HepG2 (cell line): ENCODE measurements at regions not wholly inside any gene's neighbourhood (a gene's known extent, or its start where the extent isn't known, plus 50 kb on each side); places are given as distances from the start of the nearest gene placed in this dataset.

Experiments used
- ATAC-seq: fragments of 200-7000 bp; cut with Tn5 transposase; 3 replicates; pipeline ENCODE4 v1.9.1; 2020; ENCODE audit warnings: mild to moderate bottlenecking, moderate library complexity
- BruUV-seq: library from RNA; stranded (reverse); fragments of 400-500 nt; replicated peaks from 2 replicates; lab custom pipeline; 2021; lab: Mats Ljungman, UMichigan
- CTCF ChIA-PET: fragments of 300-600 bp; formaldehyde crosslinking; extraction: SDS; loops from one replicate; lab custom pipeline; 2021; ENCODE audit warnings: low total read pairs, inconsistent platforms, low intra/inter-chr PET ratio; lab: Yijun Ruan, JAX
- POLR2A ChIA-PET: fragments of 350-600 bp; sonication (Branson Sonifier 250); formaldehyde crosslinking; loops from one replicate; lab custom pipeline; 2020; ENCODE audit warnings: antibody characterized with exemption, inconsistent platforms; lab: Yijun Ruan, JAX
- DNase-seq: peaks from one replicate; pipeline ENCODE4 v3.0.0-alpha.2; 2015; ENCODE audit warnings: low spot score
- FAIRE-seq: peaks from 3 replicates; lab custom pipeline; 2011; peaks lifted over from hg19 to GRCh38; lab: Jason Lieb, UNC
- H2AFZ ChIP-seq: one replicate; pipeline ENCODE4 v1.6.1; 2011; ENCODE audit warnings: low read length, inconsistent platforms
- H3K27ac ChIP-seq: fragments of 300-600 bp; 3 replicates; pipeline ENCODE4 v1.8.0; 2011; ENCODE audit warnings: mixed run types, mild to moderate bottlenecking, mixed read lengths, low read length, inconsistent platforms; ENCODE audit not compliant: insufficient read depth; ENCODE audit errors: extremely low read length
- H3K27me3 ChIP-seq, 2 experiments: fragments of 200-600 bp in 1 of 2; 2 replicates in 1 of 2; 3 replicates in 1 of 2; pipeline versions ENCODE4 v1.6.0 to v1.8.0; 2011; ENCODE audit warnings: low read length in 2 of 2, mild to moderate bottlenecking in 2 of 2, moderate library complexity in 2 of 2, inconsistent platforms in 1 of 2; ENCODE audit not compliant: insufficient read depth in 2 of 2, control insufficient read depth in 1 of 2
- H3K36me3 ChIP-seq, 2 experiments: fragments of 200-600 bp in 1 of 2; replicated peaks in 1 of 2; 2 replicates in 1 of 2; 3 replicates in 1 of 2; pipeline versions ENCODE4 v1.5.1 to v1.8.0; 2011; ENCODE audit warnings: low read length in 2 of 2, inconsistent platforms in 1 of 2; ENCODE audit not compliant: insufficient read depth in 2 of 2, control insufficient read depth in 1 of 2
- H3K4me1 ChIP-seq: 2 replicates; pipeline ENCODE4 v1.5.1; 2012; ENCODE audit warnings: low read length, inconsistent platforms; ENCODE audit not compliant: insufficient read depth
- H3K4me2 ChIP-seq: 2 replicates; pipeline ENCODE4 v1.6.0; 2011; ENCODE audit warnings: low read depth, low read length, inconsistent platforms
- H3K4me3 ChIP-seq, 3 experiments: fragments of 200-600 bp in 1 of 3; sonication (generic), shearing (Covaris generic) in 1 of 3; replicated peaks in 1 of 3; 2 replicates each; pipeline ENCODE4 v1.5.1; 2011 to 2016; ENCODE audit warnings: low read length in 3 of 3, inconsistent platforms in 2 of 3, low read depth in 2 of 3, mild to moderate bottlenecking in 2 of 3, control low read depth in 1 of 3, mixed read lengths in 1 of 3; ENCODE audit not compliant: insufficient read depth in 1 of 3
- H3K79me2 ChIP-seq: one replicate; pipeline ENCODE4 v1.6.1; 2011; ENCODE audit warnings: low read length, inconsistent platforms; ENCODE audit not compliant: insufficient read depth
- H3K9ac ChIP-seq: 2 replicates; pipeline ENCODE4 v1.6.0; 2011; ENCODE audit warnings: mild to moderate bottlenecking, low read depth, low read length, inconsistent platforms; ENCODE audit not compliant: insufficient read depth
- H3K9me3 ChIP-seq: 2 replicates; pipeline ENCODE4 v1.5.1; 2012; ENCODE audit warnings: mild to moderate bottlenecking, low read length
- H4K20me1 ChIP-seq: 2 replicates; pipeline ENCODE4 v1.6.0; 2011; ENCODE audit warnings: inconsistent platforms, mild to moderate bottlenecking, low read length, moderate library complexity; ENCODE audit not compliant: insufficient read depth
- CAMTA2 ChIP-seq: sonication (generic); formaldehyde crosslinking; IDR thresholded peaks from 2 replicates; pipeline ENCODE4 v1.4.0; 2020; ENCODE audit warnings: mild to moderate bottlenecking, missing genetic modification reagents, borderline replicate concordance
- FIP1L1 ChIP-seq: fragments of 200-400 bp; formaldehyde crosslinking; IDR thresholded peaks from 2 replicates; pipeline ENCODE4 v1.6.1; 2018; ENCODE audit warnings: low read depth, mild to moderate bottlenecking, low read length, moderate library complexity, borderline replicate concordance; ENCODE audit not compliant: insufficient read depth
- HDAC1 ChIP-seq: sonication (generic); formaldehyde crosslinking; IDR thresholded peaks from 2 replicates; pipeline ENCODE4 v1.5.1; 2020; ENCODE audit warnings: mild to moderate bottlenecking, missing genetic modification reagents
- NFKBIZ ChIP-seq: IDR thresholded peaks from 2 replicates; pipeline ENCODE4 v1.6.1; 2018; ENCODE audit warnings: missing genetic modification reagents, missing compliant biosample characterization
- SRY ChIP-seq: sonication (generic); formaldehyde crosslinking; IDR thresholded peaks from 2 replicates; pipeline ENCODE4 v1.8.0; 2022; ENCODE audit warnings: mild to moderate bottlenecking, missing genetic modification reagents
- TRIM24 ChIP-seq: sonication (generic); formaldehyde crosslinking; IDR thresholded peaks from 2 replicates; pipeline ENCODE4 v1.8.0; 2022; ENCODE audit warnings: mild to moderate bottlenecking, missing genetic modification reagents
- ZKSCAN8 ChIP-seq: IDR thresholded peaks from 2 replicates; pipeline ENCODE4 v1.6.1; 2016; ENCODE audit warnings: borderline replicate concordance, missing genetic modification reagents, missing compliant biosample characterization
- ZNF292 ChIP-seq: sonication (generic); formaldehyde crosslinking; IDR thresholded peaks from 2 replicates; pipeline ENCODE4 v1.8.1; 2022; ENCODE audit warnings: mild to moderate bottlenecking, low read depth, missing genetic modification reagents, borderline replicate concordance
- ZNF614 ChIP-seq: IDR thresholded peaks from 2 replicates; pipeline ENCODE4 v1.6.1; 2018; ENCODE audit warnings: missing biosample characterization, missing genetic modification reagents, inconsistent platforms, borderline replicate concordance
- ZNF709 ChIP-seq: sonication (generic); formaldehyde crosslinking; IDR thresholded peaks from 2 replicates; pipeline ENCODE4 v1.5.0; 2020; ENCODE audit warnings: mild to moderate bottlenecking, missing genetic modification reagents
- ZSCAN20 ChIP-seq: sonication (generic); formaldehyde crosslinking; IDR thresholded peaks from 2 replicates; pipeline ENCODE4 v1.4.0; 2020; ENCODE audit warnings: missing genetic modification reagents, mild to moderate bottlenecking, borderline replicate concordance
- WGBS: methylation state at CpG from one replicate; pipeline ENCODE4 v1.1.6; 2017; ENCODE audit warnings: low lambda C conversion rate; 5-methylcytosine and 5-hydroxymethylcytosine counted together
- in situ Hi-C: cut with HindIII; loops from 2 replicates; pipeline ENCODE4 v1.10.0; 2017; ENCODE audit warnings: low pct_unique_long_range_greater_than_20kb; ENCODE audit not compliant: extremely low pct_ligation_motif_present
- intact Hi-C: fragments of 100-400 bp; cut with micrococcal nuclease; formaldehyde crosslinking; loops from one replicate; pipeline ENCODE4 v1.10.0; 2022; ENCODE audit not compliant: unreplicated experiment
- TF ChIP-seq, protein P1 (sequence below): sonication (generic); formaldehyde crosslinking; IDR thresholded peaks from 2 replicates; pipeline ENCODE4 v1.4.0; 2020; ENCODE audit warnings: missing genetic modification reagents
- TF ChIP-seq, protein P2 (sequence below): sonication (generic); formaldehyde crosslinking; IDR thresholded peaks from 2 replicates; pipeline ENCODE4 v1.8.0; 2022; ENCODE audit warnings: mild to moderate bottlenecking, missing genetic modification reagents
- TF ChIP-seq, protein P3 (sequence below): IDR thresholded peaks from 2 replicates; pipeline ENCODE4 v1.6.1; 2016; ENCODE audit warnings: missing compliant biosample characterization, missing genetic modification reagents, borderline replicate concordance

DNA sequence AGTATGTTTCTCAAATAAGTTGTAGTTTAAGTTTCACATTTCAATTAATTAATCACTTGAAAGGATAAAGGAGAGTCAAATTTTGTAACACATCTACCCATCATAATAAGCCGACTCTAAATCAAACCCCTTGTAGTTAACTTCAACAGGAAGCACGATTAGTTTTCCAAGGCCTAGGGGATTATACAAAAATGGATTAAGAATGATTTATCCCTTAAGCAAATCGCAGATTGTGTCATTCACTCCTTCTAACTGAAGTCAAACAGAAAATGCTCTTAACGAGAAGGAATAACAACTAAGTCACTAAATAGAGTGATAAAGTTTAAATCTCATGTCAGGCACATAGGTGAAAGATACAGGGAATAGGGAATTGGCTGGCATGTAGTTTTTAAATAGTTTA lies 792.8 kb downstream of the ZPLD1 start:
- H2AFZ ChIP-seq: no peak overlapping the region
- FAIRE-seq (no peak), DNase-seq (no peak), ATAC-seq (no peak)
- WGBS: 2% methylated on average over 4 of the region's 4 CpGs
- H3K79me2 ChIP-seq: no peaks in the 10 kb centered on the region
- no peak overlapping the region for H3K4me3 ChIP-seq
- H3K27me3 ChIP-seq: no peaks in the 10 kb centered on the region
- in situ Hi-C loops: no loop called here
- TF ChIP-seq TRIM24 (no peak), NFKBIZ (CRISPR knock-in tag) (no peak), ZKSCAN8 (no peak), ZNF614 (CRISPR knock-in tag) (no peak), ZNF709 (CRISPR knock-in tag) (no peak), FIP1L1 (no peak), CAMTA2 (CRISPR knock-in tag) (no peak), ZSCAN20 (CRISPR knock-in tag) (no peak), SRY (CRISPR knock-in tag) (no peak), ZNF292 (CRISPR knock-in tag) (no peak), HDAC1 (no peak)
- TF ChIP-seq, protein P1, sequence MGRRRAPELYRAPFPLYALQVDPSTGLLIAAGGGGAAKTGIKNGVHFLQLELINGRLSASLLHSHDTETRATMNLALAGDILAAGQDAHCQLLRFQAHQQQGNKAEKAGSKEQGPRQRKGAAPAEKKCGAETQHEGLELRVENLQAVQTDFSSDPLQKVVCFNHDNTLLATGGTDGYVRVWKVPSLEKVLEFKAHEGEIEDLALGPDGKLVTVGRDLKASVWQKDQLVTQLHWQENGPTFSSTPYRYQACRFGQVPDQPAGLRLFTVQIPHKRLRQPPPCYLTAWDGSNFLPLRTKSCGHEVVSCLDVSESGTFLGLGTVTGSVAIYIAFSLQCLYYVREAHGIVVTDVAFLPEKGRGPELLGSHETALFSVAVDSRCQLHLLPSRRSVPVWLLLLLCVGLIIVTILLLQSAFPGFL: no peak
- TF ChIP-seq, protein P2, sequence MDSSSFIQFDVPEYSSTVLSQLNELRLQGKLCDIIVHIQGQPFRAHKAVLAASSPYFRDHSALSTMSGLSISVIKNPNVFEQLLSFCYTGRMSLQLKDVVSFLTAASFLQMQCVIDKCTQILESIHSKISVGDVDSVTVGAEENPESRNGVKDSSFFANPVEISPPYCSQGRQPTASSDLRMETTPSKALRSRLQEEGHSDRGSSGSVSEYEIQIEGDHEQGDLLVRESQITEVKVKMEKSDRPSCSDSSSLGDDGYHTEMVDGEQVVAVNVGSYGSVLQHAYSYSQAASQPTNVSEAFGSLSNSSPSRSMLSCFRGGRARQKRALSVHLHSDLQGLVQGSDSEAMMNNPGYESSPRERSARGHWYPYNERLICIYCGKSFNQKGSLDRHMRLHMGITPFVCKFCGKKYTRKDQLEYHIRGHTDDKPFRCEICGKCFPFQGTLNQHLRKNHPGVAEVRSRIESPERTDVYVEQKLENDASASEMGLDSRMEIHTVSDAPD: no peak
- TF ChIP-seq, protein P3, sequence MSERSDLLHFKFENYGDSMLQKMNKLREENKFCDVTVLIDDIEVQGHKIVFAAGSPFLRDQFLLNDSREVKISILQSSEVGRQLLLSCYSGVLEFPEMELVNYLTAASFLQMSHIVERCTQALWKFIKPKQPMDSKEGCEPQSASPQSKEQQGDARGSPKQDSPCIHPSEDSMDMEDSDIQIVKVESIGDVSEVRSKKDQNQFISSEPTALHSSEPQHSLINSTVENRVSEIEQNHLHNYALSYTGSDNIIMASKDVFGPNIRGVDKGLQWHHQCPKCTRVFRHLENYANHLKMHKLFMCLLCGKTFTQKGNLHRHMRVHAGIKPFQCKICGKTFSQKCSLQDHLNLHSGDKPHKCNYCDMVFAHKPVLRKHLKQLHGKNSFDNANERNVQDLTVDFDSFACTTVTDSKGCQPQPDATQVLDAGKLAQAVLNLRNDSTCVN (CRISPR knock-in tag): no peak
- no peaks in the 10 kb centered on the region for H3K36me3 ChIP-seq
- H3K9me3 ChIP-seq: no peaks in the 10 kb centered on the region; the same call in 1 of the 2 replicates
- BruUV-seq: no TSS peak
- no peak overlapping the region for H3K4me2 ChIP-seq
- no peaks in the 10 kb centered on the region for H4K20me1 ChIP-seq
- ChIA-PET CTCF (no interaction called here), POLR2A (no interaction called here)
- no peak overlapping the region for H3K27ac ChIP-seq
- no peaks in the 10 kb centered on the region for H3K4me1 ChIP-seq
- intact Hi-C loops: no loop called here
- H3K9ac ChIP-seq: no peak overlapping the region
